ENCODE measurements at regions not wholly inside any gene's neighbourhood (a gene's known extent, or its start where the extent isn't known, plus 50 kb on each side); places are given as distances from the start of the nearest gene placed in this dataset.

DNA sequence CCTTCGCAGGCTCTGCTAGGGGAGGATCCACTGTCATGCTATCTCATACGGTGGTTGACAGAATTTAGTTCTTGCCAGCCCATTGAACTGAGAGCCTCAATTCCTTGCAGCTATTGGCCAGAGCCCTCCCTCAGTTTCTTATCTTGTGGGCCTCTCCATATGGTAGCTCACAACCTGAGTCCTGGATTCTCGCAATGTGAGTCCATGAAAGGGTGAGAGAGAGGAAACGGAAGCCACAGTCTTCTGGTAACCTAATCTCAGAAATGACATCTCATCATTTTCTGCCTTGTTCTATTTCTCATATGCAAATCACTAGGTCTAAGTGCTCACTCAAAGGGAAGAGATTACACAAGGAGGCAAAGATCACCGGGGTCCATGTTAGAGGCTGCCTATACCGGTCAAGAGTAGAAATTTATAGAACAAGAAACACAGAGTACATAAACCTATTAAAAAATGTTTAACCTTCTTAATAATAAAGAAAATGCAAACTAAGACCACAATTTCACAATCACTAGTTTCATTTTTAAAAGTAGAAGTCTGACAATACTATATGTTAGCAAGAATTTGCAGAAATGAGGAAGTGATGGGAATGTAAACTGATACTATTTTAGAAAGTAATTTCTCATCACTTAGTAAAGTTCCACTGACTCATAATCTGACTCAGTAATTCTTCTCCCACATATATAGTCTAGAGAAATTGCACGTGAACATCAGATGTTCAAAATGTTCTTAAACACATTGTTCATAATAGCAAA lies 378.4 kb upstream of the AGTR1 start:
- Histone ChIP-seq H3K27me3 (ENCODE audit: control insufficient read depth, insufficient read depth, low read length) (no peaks in the 10 kb centered on the region), H3K9me3 (ENCODE audit: control insufficient read depth in 2 of 3, insufficient read depth in 1 of 3, low read length in 3 of 3) (no peaks in the 10 kb centered on the region), H3K36me3 (ENCODE audit: control insufficient read depth in 2 of 3, insufficient read depth in 3 of 3, low read length in 3 of 3) (no peaks in the 10 kb centered on the region), H3K27ac (ENCODE audit: low read depth in 2 of 2, low read length in 2 of 2) (no peak overlapping the region), H3K9ac (ENCODE audit: low read length in 3 of 3) (no peak overlapping the region), H3K4me3 (ENCODE audit: low read length in 3 of 3) (no peak overlapping the region), H3K4me1 (ENCODE audit: control insufficient read depth in 2 of 3, insufficient read depth in 2 of 3, low read depth in 1 of 3, low read length in 3 of 3) (no peaks in the 10 kb centered on the region)
- DNase-seq, result no peak
- no peak for FAIRE-seq
- intact Hi-C loops (cut with DNase I), result no loop called here
- TF ChIP-seq, protein P1, sequence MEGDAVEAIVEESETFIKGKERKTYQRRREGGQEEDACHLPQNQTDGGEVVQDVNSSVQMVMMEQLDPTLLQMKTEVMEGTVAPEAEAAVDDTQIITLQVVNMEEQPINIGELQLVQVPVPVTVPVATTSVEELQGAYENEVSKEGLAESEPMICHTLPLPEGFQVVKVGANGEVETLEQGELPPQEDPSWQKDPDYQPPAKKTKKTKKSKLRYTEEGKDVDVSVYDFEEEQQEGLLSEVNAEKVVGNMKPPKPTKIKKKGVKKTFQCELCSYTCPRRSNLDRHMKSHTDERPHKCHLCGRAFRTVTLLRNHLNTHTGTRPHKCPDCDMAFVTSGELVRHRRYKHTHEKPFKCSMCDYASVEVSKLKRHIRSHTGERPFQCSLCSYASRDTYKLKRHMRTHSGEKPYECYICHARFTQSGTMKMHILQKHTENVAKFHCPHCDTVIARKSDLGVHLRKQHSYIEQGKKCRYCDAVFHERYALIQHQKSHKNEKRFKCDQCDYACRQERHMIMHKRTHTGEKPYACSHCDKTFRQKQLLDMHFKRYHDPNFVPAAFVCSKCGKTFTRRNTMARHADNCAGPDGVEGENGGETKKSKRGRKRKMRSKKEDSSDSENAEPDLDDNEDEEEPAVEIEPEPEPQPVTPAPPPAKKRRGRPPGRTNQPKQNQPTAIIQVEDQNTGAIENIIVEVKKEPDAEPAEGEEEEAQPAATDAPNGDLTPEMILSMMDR (IDR thresholded peaks at IDR 0.05; ENCODE audit: borderline replicate concordance, extremely low read depth, insufficient read depth), result no peak

DNA sequence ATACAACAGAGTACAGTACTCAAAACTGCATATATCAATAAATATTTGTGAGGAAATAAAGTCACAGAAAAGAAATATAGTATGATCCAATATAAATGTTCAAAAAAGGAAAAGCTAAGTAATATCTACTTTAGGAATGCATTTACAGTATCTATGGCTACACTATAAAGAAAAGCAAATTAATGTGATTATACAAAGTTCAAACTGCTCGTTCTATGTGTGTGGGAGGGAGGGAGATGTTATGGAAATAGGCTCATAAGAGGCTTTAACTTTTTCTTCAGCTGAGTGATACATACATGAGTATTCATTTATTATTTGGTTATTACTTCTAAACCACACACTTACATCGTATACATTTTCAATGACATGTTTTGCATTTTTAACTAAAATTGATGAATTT lies 377.7 kb upstream of the AGTR1 start:
- TF ChIP-seq, protein P1 (IDR thresholded peaks at IDR 0.05; ENCODE audit: borderline replicate concordance, extremely low read depth, insufficient read depth), result no peak
- H3K9me3 ChIP-seq (ENCODE audit: control insufficient read depth in 2 of 3, insufficient read depth in 1 of 3, low read length in 3 of 3), result no peaks in the 10 kb centered on the region
- H3K27me3 ChIP-seq (ENCODE audit: control insufficient read depth, insufficient read depth, low read length), result no peaks in the 10 kb centered on the region
- no peaks in the 10 kb centered on the region for H3K4me1 ChIP-seq (ENCODE audit: control insufficient read depth in 2 of 3, insufficient read depth in 2 of 3, low read depth in 1 of 3, low read length in 3 of 3)
- no peak overlapping the region for H3K27ac ChIP-seq (ENCODE audit: low read depth in 2 of 2, low read length in 2 of 2)
- intact Hi-C loops (cut with DNase I), result no loop called here
- H3K36me3 ChIP-seq (ENCODE audit: control insufficient read depth in 2 of 3, insufficient read depth in 3 of 3, low read length in 3 of 3), result no peaks in the 10 kb centered on the region
- FAIRE-seq (no peak), DNase-seq (peak in 1 of 5 donors; percentile 13)
- H3K4me3 ChIP-seq (ENCODE audit: low read length in 3 of 3), result no peak overlapping the region
- H3K9ac ChIP-seq (ENCODE audit: low read length in 3 of 3), result no peak overlapping the region

DNA sequence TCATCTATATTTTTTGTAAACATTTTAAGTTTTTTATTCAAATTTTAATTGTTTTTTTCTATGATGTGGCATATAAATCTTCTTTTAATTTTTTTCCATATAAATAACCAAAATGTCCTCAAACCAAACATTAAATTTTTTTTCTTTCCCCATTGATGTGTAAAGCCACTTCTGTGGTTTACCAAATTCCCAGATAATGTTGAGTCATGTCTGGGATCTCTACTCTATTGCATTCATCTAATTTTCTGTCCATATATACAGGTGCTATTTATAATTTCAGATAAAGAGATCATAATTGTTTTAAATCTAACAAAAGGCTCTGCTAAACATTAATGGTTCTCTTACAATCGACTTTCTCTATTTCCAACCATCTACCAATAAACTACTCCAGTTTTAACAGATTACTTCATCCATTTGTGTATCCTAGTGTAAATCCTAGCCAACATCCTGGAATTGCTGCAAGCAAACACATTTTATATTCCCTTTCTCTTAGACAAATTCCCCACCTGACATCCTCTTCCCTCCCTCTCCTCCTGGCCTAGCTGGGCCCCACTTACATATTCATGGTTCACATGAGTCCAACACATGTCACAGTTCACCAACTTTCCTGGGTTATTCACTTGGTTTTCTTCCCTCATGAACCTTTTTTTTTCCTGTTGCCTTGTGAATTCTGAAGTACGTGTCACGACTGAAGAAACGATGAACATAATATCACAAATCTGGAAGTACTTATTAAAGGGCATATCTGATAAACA lies 368.0 kb upstream of the AGTR1 start:
- Histone ChIP-seq H3K36me3 (ENCODE audit: control insufficient read depth in 2 of 3, insufficient read depth in 3 of 3, low read length in 3 of 3) (no peaks in the 10 kb centered on the region), H3K27ac (ENCODE audit: low read depth in 2 of 2, low read length in 2 of 2) (no peak overlapping the region), H3K27me3 (ENCODE audit: control insufficient read depth, insufficient read depth, low read length) (no peaks in the 10 kb centered on the region), H3K9me3 (ENCODE audit: control insufficient read depth in 2 of 3, insufficient read depth in 1 of 3, low read length in 3 of 3) (no peaks in the 10 kb centered on the region), H3K4me3 (ENCODE audit: low read length in 3 of 3) (no peak overlapping the region), H3K9ac (ENCODE audit: low read length in 3 of 3) (no peak overlapping the region), H3K4me1 (ENCODE audit: control insufficient read depth in 2 of 3, insufficient read depth in 2 of 3, low read depth in 1 of 3, low read length in 3 of 3) (peaks cover 0 to 5% (median 0%) of the 10 kb centered on the region in 3 donors)
- FAIRE-seq (no peak), DNase-seq (peak in 4 of 5 donors; percentile 37 to 75 (median 56))
- TF ChIP-seq, protein P1 (IDR thresholded peaks at IDR 0.05; ENCODE audit: borderline replicate concordance, extremely low read depth, insufficient read depth), result no peak
- intact Hi-C loops (cut with DNase I), result no loop called here
